Sigmoid colon (tissue), 4 donors: ENCODE measurements at regions not wholly inside any gene's neighbourhood (a gene's known extent, or its start where the extent isn't known, plus 50 kb on each side); places are given as distances from the start of the nearest gene placed in this dataset.

Experiments used
- EP300 ChIP-seq, 4 donors: sonication (generic); formaldehyde crosslinking; IDR thresholded peaks; one replicate each; pipeline ENCODE4 v1.6.1; 2017; ENCODE audit warnings: antibody characterized with exemption in 4 of 4
- POLR2A ChIP-seq, 2 donors: fragments of 450-650 bp; IDR thresholded peaks; one replicate each; pipeline ENCODE4 v1.6.1; 2016; ENCODE audit warnings: antibody characterized with exemption in 2 of 2, mild to moderate bottlenecking in 2 of 2, moderate library complexity in 2 of 2
- POLR2AphosphoS5 ChIP-seq, 4 donors: sonication (generic); formaldehyde crosslinking; IDR thresholded peaks; one replicate each; pipeline ENCODE4 v1.6.1; 2017; ENCODE audit warnings: antibody characterized with exemption in 4 of 4
- TF ChIP-seq, protein P1 (sequence below), 4 experiments: fragments of 450-650 bp in 3 of 4; fragments of 200-600 bp in 1 of 4; IDR thresholded peaks; one replicate each; pipeline ENCODE4 v1.5.1; 2016 to 2019; ENCODE audit warnings: antibody characterized with exemption in 4 of 4, mild to moderate bottlenecking in 3 of 4, moderate library complexity in 2 of 4

DNA sequence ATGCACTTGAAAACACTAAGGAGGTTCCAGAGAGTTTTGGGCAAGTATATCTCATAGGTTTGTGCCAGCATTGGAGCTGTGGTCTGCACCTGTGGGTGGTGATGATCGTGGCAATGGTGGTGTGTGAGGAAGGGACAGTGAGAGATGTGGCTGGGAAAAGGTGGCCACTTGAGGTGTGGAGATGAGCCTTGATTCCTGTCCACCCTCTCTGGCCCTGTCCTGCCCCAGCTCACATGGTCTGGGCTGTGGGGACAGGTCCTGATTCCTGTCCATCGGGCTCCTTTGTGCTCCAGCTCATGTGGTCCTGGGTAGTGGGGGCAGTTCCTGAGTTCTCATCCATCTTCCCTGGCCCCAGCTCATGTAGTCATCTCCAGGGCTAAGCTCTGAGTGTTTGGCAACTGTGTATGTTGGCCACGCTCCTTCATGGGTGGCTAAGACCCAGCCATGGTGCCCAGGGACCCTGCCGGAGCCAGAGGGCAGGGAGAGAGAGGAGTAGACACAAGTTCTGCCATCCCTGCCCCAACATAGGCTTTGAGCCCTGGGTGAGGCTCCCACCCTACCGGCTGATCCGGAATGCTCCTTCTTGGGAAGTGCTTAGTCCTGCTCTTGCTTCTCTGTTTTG lies 294.4 kb upstream of the HDAC4 start:
- TF ChIP-seq, protein P1, sequence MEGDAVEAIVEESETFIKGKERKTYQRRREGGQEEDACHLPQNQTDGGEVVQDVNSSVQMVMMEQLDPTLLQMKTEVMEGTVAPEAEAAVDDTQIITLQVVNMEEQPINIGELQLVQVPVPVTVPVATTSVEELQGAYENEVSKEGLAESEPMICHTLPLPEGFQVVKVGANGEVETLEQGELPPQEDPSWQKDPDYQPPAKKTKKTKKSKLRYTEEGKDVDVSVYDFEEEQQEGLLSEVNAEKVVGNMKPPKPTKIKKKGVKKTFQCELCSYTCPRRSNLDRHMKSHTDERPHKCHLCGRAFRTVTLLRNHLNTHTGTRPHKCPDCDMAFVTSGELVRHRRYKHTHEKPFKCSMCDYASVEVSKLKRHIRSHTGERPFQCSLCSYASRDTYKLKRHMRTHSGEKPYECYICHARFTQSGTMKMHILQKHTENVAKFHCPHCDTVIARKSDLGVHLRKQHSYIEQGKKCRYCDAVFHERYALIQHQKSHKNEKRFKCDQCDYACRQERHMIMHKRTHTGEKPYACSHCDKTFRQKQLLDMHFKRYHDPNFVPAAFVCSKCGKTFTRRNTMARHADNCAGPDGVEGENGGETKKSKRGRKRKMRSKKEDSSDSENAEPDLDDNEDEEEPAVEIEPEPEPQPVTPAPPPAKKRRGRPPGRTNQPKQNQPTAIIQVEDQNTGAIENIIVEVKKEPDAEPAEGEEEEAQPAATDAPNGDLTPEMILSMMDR (IDR thresholded peaks at IDR 0.05): no peak
- TF ChIP-seq POLR2A (IDR thresholded peaks at IDR 0.05) (no peak), POLR2AphosphoS5 (IDR thresholded peaks at IDR 0.05) (no peak), EP300 (IDR thresholded peaks at IDR 0.05) (no peak)
